Body of pancreas (tissue), 4 donors: ENCODE measurements at regions not wholly inside any gene's neighbourhood (a gene's known extent, or its start where the extent isn't known, plus 50 kb on each side); places are given as distances from the start of the nearest gene placed in this dataset.

Experiments
- CTCF ChIP-seq, 7 experiments: fragments of 450-650 bp in 4 of 7; fragments of 200-600 bp in 3 of 7; sonication (generic) in 3 of 7; IDR thresholded peaks; one replicate each; pipeline ENCODE4 v1.5.1; 2016 to 2019; ENCODE audit warnings: antibody characterized with exemption in 7 of 7
- POLR2A ChIP-seq, 3 donors: fragments of 450-650 bp; IDR thresholded peaks; one replicate each; pipeline ENCODE4 v1.6.1; 2016; ENCODE audit warnings: antibody characterized with exemption in 3 of 3, mild to moderate bottlenecking in 2 of 3

- peak in 6 of 7 experiments; percentile 8 to 54 (median 37) for TF ChIP-seq CTCF (IDR thresholded peaks at IDR 0.05)
- no peak for TF ChIP-seq POLR2A (IDR thresholded peaks at IDR 0.05)
These were observed 224.3 kb upstream of the TSHZ2 start for GRCh38 chr20:52747845-52748284.
